CD4-positive, CD25-positive, alpha-beta regulatory T cell (primary cell): ENCODE measurements at regions not wholly inside any gene's neighbourhood (a gene's known extent, or its start where the extent isn't known, plus 50 kb on each side); places are given as distances from the start of the nearest gene placed in this dataset.

ENCODE experiments used
- ATAC-seq, 2 donors: fragments of 150-1000 bp; cut with Tn5 transposase; one replicate each; pipeline ENCODE4 v1.10.0; 2021; ENCODE audit warnings: low read depth in 2 of 2, moderate number of reproducible peaks in 2 of 2, moderate library complexity in 1 of 2
- DNase-seq, 3 donors: peaks; one replicate each; pipeline versions ENCODE4 v3.0.0 to v3.0.0-alpha.2; 2012 to 2022; ENCODE audit warnings: mixed read lengths in 1 of 3
- H3K27ac ChIP-seq: one replicate; pipeline ENCODE4 v1.7.0; 2013; ENCODE audit warnings: mild to moderate bottlenecking, low read length; ENCODE audit not compliant: insufficient read depth, poor library complexity, severe bottlenecking
- H3K27me3 ChIP-seq: one replicate; pipeline ENCODE4 v1.7.0; 2013; ENCODE audit warnings: low read length; ENCODE audit not compliant: control insufficient read depth, insufficient read depth
- H3K36me3 ChIP-seq: one replicate; pipeline ENCODE4 v1.7.0; 2013; ENCODE audit warnings: mild to moderate bottlenecking, low read length, moderate library complexity; ENCODE audit not compliant: control insufficient read depth, insufficient read depth
- H3K4me1 ChIP-seq: 2 replicates; pipeline ENCODE4 v1.7.0; 2013; ENCODE audit warnings: mild to moderate bottlenecking, low read length; ENCODE audit not compliant: insufficient read depth, control insufficient read depth, poor library complexity, severe bottlenecking
- H3K4me3 ChIP-seq: one replicate; pipeline ENCODE4 v1.7.0; 2013; ENCODE audit warnings: low read depth, mild to moderate bottlenecking, low read length, moderate library complexity
- H3K9me3 ChIP-seq, 2 experiments: 1 replicate in 1 of 2; 2 replicates in 1 of 2; pipeline ENCODE4 v1.7.0; 2013; ENCODE audit warnings: low read length in 2 of 2, mild to moderate bottlenecking in 1 of 2, moderate library complexity in 1 of 2; ENCODE audit not compliant: control insufficient read depth in 2 of 2
- H3K27ac Mint-ChIP-seq, 3 donors: one replicate each; pipeline ENCODE4 v1.8.0; 2020 to 2022; ENCODE audit warnings: mild to moderate bottlenecking in 3 of 3, mixed read lengths in 3 of 3, moderate library complexity in 2 of 3
- H3K27me3 Mint-ChIP-seq: one replicate; pipeline ENCODE4 v1.8.0; 2022; ENCODE audit warnings: mild to moderate bottlenecking, mixed read lengths
- H3K36me3 Mint-ChIP-seq: one replicate; pipeline ENCODE4 v1.8.0; 2020; ENCODE audit warnings: mixed read lengths
- H3K4me1 Mint-ChIP-seq, 4 donors: one replicate each; pipeline ENCODE4 v1.8.0; 2020 to 2022; ENCODE audit warnings: mixed read lengths in 4 of 4, mild to moderate bottlenecking in 1 of 4
- H3K4me3 Mint-ChIP-seq, 4 donors: one replicate each; pipeline ENCODE4 v1.8.0; 2020 to 2022; ENCODE audit warnings: mild to moderate bottlenecking in 4 of 4, mixed read lengths in 4 of 4, moderate library complexity in 3 of 4
- H3K9me3 Mint-ChIP-seq, 7 donors: one replicate each; pipeline ENCODE4 v1.8.0; 2020 to 2022; ENCODE audit warnings: mixed read lengths in 7 of 7, mild to moderate bottlenecking in 3 of 7, moderate library complexity in 2 of 7

DNA sequence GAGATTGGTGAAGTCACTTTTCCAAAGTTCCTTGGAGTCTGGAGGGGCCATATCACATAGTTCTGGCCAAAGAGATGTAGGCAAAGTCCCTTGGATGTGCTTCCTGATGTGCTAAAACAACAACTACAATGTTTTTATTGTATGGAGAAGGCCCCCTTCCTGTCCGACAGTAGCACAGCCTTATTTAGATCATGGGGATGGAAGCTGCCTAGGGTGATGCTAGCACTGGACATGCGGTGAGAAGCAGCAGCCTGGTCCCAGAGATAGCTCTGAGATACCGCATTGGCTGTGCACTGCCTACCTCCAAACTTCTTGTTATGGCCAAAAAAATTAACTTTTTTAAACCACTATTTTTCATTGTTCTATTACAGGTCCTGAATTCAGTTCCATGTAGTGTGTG lies 137.6 kb downstream of the AQP9 start:
- Histone ChIP-seq H3K9me3 (no peaks in the 10 kb centered on the region), H3K27ac (no peak overlapping the region), H3K36me3 (no peaks in the 10 kb centered on the region), H3K4me1 (no peaks in the 10 kb centered on the region), H3K4me3 (no peak overlapping the region), H3K27me3 (peaks cover 2% of the 10 kb centered on the region)
- no peak overlapping the region for H3K4me3 Mint-ChIP-seq
- ATAC-seq (no peak), DNase-seq (no peak)
- peaks cover 0 to 6% (median 0%) of the 10 kb centered on the region in 7 donors for H3K9me3 Mint-ChIP-seq
- H3K27ac Mint-ChIP-seq = peak overlapping the region in 1 of 3 donors; percentile 59
- H3K36me3 Mint-ChIP-seq = no peaks in the 10 kb centered on the region
- no peaks in the 10 kb centered on the region for H3K4me1 Mint-ChIP-seq
- H3K27me3 Mint-ChIP-seq = peaks cover 30% of the 10 kb centered on the region

DNA sequence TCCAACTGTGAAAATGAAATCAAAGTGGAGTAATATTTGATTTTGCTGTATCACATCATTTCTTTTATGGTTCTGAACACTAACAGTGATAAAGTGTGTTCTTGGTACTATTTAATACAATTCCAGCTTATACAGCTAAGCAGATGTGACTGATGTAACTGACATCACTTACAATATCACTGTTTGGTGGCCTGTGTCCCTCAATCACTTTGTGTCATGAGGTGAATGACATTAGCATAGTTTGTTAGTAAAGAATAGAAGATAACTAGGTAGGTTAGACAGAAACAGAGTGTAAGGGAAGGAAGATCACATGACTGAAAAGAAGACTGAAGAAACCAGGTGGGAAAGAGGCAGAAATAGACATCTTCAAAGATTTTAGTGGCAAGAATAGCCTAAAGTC lies 138.7 kb downstream of the AQP9 start:
- ATAC-seq (no peak), DNase-seq (no peak)
- peaks cover 3% of the 10 kb centered on the region for H3K27me3 ChIP-seq
- H3K27ac Mint-ChIP-seq = no peak overlapping the region
- no peaks in the 10 kb centered on the region for H3K9me3 ChIP-seq
- no peaks in the 10 kb centered on the region for H3K4me1 Mint-ChIP-seq
- H3K27ac ChIP-seq = no peak overlapping the region
- peaks cover 36% of the 10 kb centered on the region for H3K27me3 Mint-ChIP-seq
- no peak overlapping the region for H3K4me3 ChIP-seq
- H3K4me1 ChIP-seq = no peaks in the 10 kb centered on the region
- H3K4me3 Mint-ChIP-seq = no peak overlapping the region
- peaks cover 0 to 2% (median 0%) of the 10 kb centered on the region in 7 donors for H3K9me3 Mint-ChIP-seq
- H3K36me3 Mint-ChIP-seq = no peaks in the 10 kb centered on the region
- no peaks in the 10 kb centered on the region for H3K36me3 ChIP-seq

GRCh38 chr15:58277333-58277732 lies 139.2 kb downstream of the AQP9 start:
- H3K9me3 ChIP-seq = no peaks in the 10 kb centered on the region
- H3K4me3 ChIP-seq = no peak overlapping the region
- H3K27me3 ChIP-seq = peaks cover 3% of the 10 kb centered on the region
- Mint-ChIP-seq H3K4me1 (no peaks in the 10 kb centered on the region), H3K27me3 (peaks cover 36% of the 10 kb centered on the region), H3K9me3 (peaks cover 0 to 2% (median 0%) of the 10 kb centered on the region in 7 donors), H3K4me3 (no peak overlapping the region), H3K36me3 (no peaks in the 10 kb centered on the region), H3K27ac (no peak overlapping the region)
- no peak for DNase-seq
- no peak for ATAC-seq
- no peak overlapping the region for H3K27ac ChIP-seq
- no peaks in the 10 kb centered on the region for H3K4me1 ChIP-seq
- no peaks in the 10 kb centered on the region for H3K36me3 ChIP-seq

DNA sequence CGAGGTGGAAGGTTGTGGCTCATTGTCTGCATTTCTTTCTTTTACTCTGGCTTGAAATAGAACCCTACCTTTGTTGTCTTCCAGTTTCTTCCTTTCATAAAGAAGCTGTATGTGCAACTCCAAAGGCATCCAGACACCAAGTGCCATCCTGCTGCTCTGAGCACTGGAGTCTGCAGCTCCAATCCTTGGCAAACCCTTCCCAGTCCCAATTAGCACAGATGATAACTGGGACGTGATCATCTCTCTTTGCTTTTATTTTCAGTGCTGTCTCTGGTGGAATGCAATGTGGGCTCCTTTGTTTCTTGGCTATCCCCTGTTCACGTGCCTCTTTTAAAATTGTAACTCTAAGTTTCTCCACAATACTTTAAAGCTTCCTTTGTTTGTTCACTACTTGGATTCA lies 140.9 kb downstream of the AQP9 start:
- no peaks in the 10 kb centered on the region for H3K4me1 Mint-ChIP-seq
- H3K27me3 Mint-ChIP-seq = peaks cover 36% of the 10 kb centered on the region
- no peak overlapping the region for H3K4me3 Mint-ChIP-seq
- peaks cover 0 to 2% (median 0%) of the 10 kb centered on the region in 7 donors for H3K9me3 Mint-ChIP-seq
- no peaks in the 10 kb centered on the region for H3K36me3 Mint-ChIP-seq
- H3K4me1 ChIP-seq = no peaks in the 10 kb centered on the region
- no peak overlapping the region for H3K27ac Mint-ChIP-seq
- ATAC-seq (no peak), DNase-seq (no peak)
- no peak overlapping the region for H3K4me3 ChIP-seq
- H3K27me3 ChIP-seq = peaks cover 3% of the 10 kb centered on the region
- no peaks in the 10 kb centered on the region for H3K9me3 ChIP-seq
- no peaks in the 10 kb centered on the region for H3K36me3 ChIP-seq
- no peak overlapping the region for H3K27ac ChIP-seq

DNA sequence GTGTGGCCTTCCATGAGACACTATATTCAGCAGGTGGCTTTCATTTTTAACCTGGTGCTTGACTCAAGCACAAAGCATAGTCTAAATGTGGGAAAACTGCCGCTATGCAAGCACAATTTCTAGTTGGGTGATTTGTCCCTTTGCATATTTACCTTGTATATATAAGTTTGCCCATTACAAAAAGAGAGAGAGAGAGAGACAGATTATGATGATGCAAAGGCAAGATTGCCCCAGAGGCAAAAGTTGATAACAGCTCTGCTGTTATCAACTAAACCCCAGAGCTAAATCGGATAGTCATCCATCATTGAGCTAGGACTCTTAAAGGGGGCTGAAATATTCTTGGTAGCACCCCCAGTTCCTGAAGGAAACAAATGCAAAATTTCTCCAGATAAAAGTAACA lies 141.5 kb downstream of the AQP9 start:
- DNase-seq (no peak), ATAC-seq (no peak)
- H3K27me3 Mint-ChIP-seq = peaks cover 36% of the 10 kb centered on the region
- H3K27me3 ChIP-seq = peaks cover 3% of the 10 kb centered on the region
- peaks cover 0 to 2% (median 0%) of the 10 kb centered on the region in 7 donors for H3K9me3 Mint-ChIP-seq
- no peaks in the 10 kb centered on the region for H3K4me1 ChIP-seq
- H3K9me3 ChIP-seq = no peaks in the 10 kb centered on the region
- no peak overlapping the region for H3K4me3 ChIP-seq
- no peak overlapping the region for H3K27ac Mint-ChIP-seq
- H3K4me3 Mint-ChIP-seq = no peak overlapping the region
- no peak overlapping the region for H3K27ac ChIP-seq
- no peaks in the 10 kb centered on the region for H3K36me3 Mint-ChIP-seq
- H3K36me3 ChIP-seq = no peaks in the 10 kb centered on the region
- no peaks in the 10 kb centered on the region for H3K4me1 Mint-ChIP-seq

GRCh38 chr15:58282060-58282708 lies 144.0 kb downstream of the AQP9 start:
- no peak overlapping the region for H3K27ac ChIP-seq
- no peak overlapping the region for H3K4me3 Mint-ChIP-seq
- peaks cover 3% of the 10 kb centered on the region for H3K27me3 ChIP-seq

GRCh38 chr15:58283302-58283701 lies 145.1 kb downstream of the AQP9 start:
- Histone ChIP-seq H3K4me3 (no peak overlapping the region), H3K9me3 (no peaks in the 10 kb centered on the region), H3K4me1 (no peaks in the 10 kb centered on the region), H3K36me3 (no peaks in the 10 kb centered on the region), H3K27ac (no peak overlapping the region), H3K27me3 (peaks cover 3% of the 10 kb centered on the region)
- H3K4me1 Mint-ChIP-seq = peaks cover 0 to 16% (median 4%) of the 10 kb centered on the region in 4 donors
- peaks cover 0 to 1% (median 0%) of the 10 kb centered on the region in 7 donors for H3K9me3 Mint-ChIP-seq
- peaks cover 25% of the 10 kb centered on the region for H3K27me3 Mint-ChIP-seq
- DNase-seq = no peak
- ATAC-seq = no peak
- no peak overlapping the region for H3K27ac Mint-ChIP-seq
- H3K4me3 Mint-ChIP-seq = no peak overlapping the region
- no peaks in the 10 kb centered on the region for H3K36me3 Mint-ChIP-seq

More at GRCh38 chr15:58282060-58282708, 144.0 kb downstream of the AQP9 start:
- Mint-ChIP-seq H3K4me1 (peaks cover 0 to 16% (median 4%) of the 10 kb centered on the region in 4 donors), H3K27me3 (peaks cover 31% of the 10 kb centered on the region), H3K27ac (no peak overlapping the region), H3K9me3 (peaks cover 0 to 1% (median 0%) of the 10 kb centered on the region in 7 donors), H3K36me3 (no peaks in the 10 kb centered on the region)
- ATAC-seq (no peak), DNase-seq (no peak)
- H3K9me3 ChIP-seq = no peaks in the 10 kb centered on the region
- no peaks in the 10 kb centered on the region for H3K4me1 ChIP-seq
- H3K36me3 ChIP-seq = no peaks in the 10 kb centered on the region
- H3K4me3 ChIP-seq = no peak overlapping the region

DNA sequence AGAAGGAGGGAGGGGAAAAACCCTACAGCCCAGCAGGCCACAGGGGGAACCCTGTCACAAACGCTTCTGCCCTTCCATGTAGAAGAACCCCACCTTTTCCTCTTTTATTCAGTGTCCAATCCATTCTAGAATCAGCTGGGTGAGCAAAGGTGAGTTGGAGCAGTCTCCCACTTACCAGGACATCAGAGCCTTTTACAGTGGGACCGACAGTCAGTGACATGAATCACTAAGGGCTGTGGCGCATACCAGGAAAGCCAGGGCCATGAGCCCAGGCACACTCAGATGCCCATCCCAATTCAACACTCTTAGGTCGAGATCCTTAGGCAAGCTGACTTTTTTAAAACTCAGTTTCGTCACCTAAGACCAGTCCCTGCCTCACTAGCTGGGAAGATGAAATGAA lies 146.1 kb downstream of the AQP9 start:
- Mint-ChIP-seq H3K36me3 (no peaks in the 10 kb centered on the region), H3K27me3 (peaks cover 18% of the 10 kb centered on the region), H3K4me3 (no peak overlapping the region), H3K4me1 (peaks cover 0 to 16% (median 4%) of the 10 kb centered on the region in 4 donors), H3K9me3 (peaks cover 0 to 1% (median 0%) of the 10 kb centered on the region in 7 donors), H3K27ac (no peak overlapping the region)
- H3K27me3 ChIP-seq = peaks cover 3% of the 10 kb centered on the region
- no peaks in the 10 kb centered on the region for H3K36me3 ChIP-seq
- ATAC-seq (no peak), DNase-seq (no peak)
- H3K4me3 ChIP-seq = no peak overlapping the region
- H3K4me1 ChIP-seq = no peaks in the 10 kb centered on the region
- no peak overlapping the region for H3K27ac ChIP-seq
- H3K9me3 ChIP-seq = no peaks in the 10 kb centered on the region
